Prostate gland (tissue), 2 donors: ENCODE measurements at regions not wholly inside any gene's neighbourhood (a gene's known extent, or its start where the extent isn't known, plus 50 kb on each side); places are given as distances from the start of the nearest gene placed in this dataset.

Experiments used
- POLR2A ChIP-seq: fragments of 450-650 bp; IDR thresholded peaks from one replicate; pipeline ENCODE4 v1.6.1; 2016; ENCODE audit warnings: antibody characterized with exemption, mild to moderate bottlenecking
- TF ChIP-seq, protein P1 (sequence below), 4 experiments: fragments of 200-600 bp in 2 of 4; fragments of 450-650 bp in 2 of 4; sonication (generic) in 2 of 4; IDR thresholded peaks; 1 replicate in 3 of 4; 2 replicates in 1 of 4; pipeline ENCODE4 v1.5.1; 2016 to 2019; ENCODE audit warnings: antibody characterized with exemption in 4 of 4, mild to moderate bottlenecking in 2 of 4, moderate library complexity in 2 of 4

DNA sequence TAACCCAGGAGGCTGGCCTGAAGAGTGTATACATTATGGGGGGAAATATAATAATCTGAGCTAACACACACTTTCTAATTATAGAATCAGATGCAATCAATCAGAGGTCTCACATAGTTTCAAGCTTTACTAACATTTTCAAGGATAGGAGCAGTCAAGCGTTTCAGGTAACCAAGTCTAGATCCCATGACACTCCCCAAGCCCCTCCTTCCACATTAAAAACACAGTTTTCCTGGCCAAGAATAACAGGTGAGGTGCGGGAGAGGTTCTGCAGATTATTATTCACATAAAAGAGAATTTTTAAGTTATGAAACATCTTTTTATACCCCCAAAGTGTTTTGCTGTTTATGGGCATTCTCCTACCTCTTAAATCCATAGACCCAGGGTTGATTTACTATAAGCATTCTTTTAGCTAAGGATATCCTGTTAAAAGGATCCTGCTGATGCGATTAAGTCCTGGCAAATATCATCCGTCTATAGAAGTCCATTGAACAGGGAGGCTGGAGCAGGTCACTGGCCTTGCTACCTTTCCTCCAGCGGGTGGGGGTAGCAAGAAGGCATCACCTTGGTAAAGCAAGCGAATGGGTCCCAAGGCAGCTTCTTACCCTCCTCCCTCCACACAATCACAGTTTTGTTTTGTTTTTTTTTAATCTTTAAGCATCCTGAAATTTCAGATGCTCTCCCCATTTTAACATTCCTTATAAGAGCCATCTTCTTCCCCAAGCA, 104.7 kb upstream of the GPM6A start:
- TF ChIP-seq, protein P1, sequence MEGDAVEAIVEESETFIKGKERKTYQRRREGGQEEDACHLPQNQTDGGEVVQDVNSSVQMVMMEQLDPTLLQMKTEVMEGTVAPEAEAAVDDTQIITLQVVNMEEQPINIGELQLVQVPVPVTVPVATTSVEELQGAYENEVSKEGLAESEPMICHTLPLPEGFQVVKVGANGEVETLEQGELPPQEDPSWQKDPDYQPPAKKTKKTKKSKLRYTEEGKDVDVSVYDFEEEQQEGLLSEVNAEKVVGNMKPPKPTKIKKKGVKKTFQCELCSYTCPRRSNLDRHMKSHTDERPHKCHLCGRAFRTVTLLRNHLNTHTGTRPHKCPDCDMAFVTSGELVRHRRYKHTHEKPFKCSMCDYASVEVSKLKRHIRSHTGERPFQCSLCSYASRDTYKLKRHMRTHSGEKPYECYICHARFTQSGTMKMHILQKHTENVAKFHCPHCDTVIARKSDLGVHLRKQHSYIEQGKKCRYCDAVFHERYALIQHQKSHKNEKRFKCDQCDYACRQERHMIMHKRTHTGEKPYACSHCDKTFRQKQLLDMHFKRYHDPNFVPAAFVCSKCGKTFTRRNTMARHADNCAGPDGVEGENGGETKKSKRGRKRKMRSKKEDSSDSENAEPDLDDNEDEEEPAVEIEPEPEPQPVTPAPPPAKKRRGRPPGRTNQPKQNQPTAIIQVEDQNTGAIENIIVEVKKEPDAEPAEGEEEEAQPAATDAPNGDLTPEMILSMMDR (IDR thresholded peaks at IDR 0.05): no peak
- no peak for TF ChIP-seq POLR2A
